WTC11 (cell line): ENCODE measurements at regions not wholly inside any gene's neighbourhood (a gene's known extent, or its start where the extent isn't known, plus 50 kb on each side); places are given as distances from the start of the nearest gene placed in this dataset.

Experiments used
- ATAC-seq: fragments of 200-7000 bp; cut with Tn5 transposase; 2 replicates; pipeline ENCODE4 v1.10.0; 2021; ENCODE audit warnings: mild to moderate bottlenecking, moderate library complexity
- CTCF ChIA-PET: fragments of 300-600 bp; sonication (Branson Sonifier 250); formaldehyde crosslinking; loops from one replicate; lab custom pipeline; 2021; ENCODE audit warnings: antibody characterized with exemption; lab: Charles Lee
- POLR2A ChIA-PET: fragments of 350-600 bp; sonication (Branson Sonifier 250); formaldehyde crosslinking; loops from one replicate; lab custom pipeline; 2021; ENCODE audit warnings: antibody characterized with exemption; lab: Charles Lee
- DNase-seq: peaks from one replicate; pipeline ENCODE4 v3.0.0; 2021; ENCODE audit warnings: low spot score
- H3K27ac Mint-ChIP-seq: 2 replicates; pipeline ENCODE4 v1.8.0; 2021; ENCODE audit warnings: mixed read lengths
- H3K27me3 Mint-ChIP-seq: 2 replicates; pipeline ENCODE4 v1.8.0; 2021; ENCODE audit warnings: low read depth, mild to moderate bottlenecking, moderate library complexity, mixed read lengths
- H3K36me3 Mint-ChIP-seq: 2 replicates; pipeline ENCODE4 v1.8.0; 2021; ENCODE audit warnings: mixed read lengths
- H3K4me1 Mint-ChIP-seq: 2 replicates; pipeline ENCODE4 v1.8.0; 2022; ENCODE audit warnings: mixed read lengths
- H3K4me3 Mint-ChIP-seq: 2 replicates; pipeline ENCODE4 v1.8.0; 2021; ENCODE audit warnings: mild to moderate bottlenecking, moderate library complexity, mixed read lengths
- H3K9me3 Mint-ChIP-seq: 2 replicates; pipeline ENCODE4 v1.8.0; 2021; ENCODE audit warnings: mixed read lengths
- AFF4 ChIP-seq: sonication (generic); formaldehyde crosslinking; IDR thresholded peaks from 2 replicates; pipeline ENCODE4 v1.8.1; 2023; ENCODE audit warnings: mild to moderate bottlenecking, missing genetic modification reagents, borderline replicate concordance
- ARID4B ChIP-seq: sonication (generic); formaldehyde crosslinking; IDR thresholded peaks from 2 replicates; pipeline ENCODE4 v1.8.0; 2023; ENCODE audit warnings: missing genetic modification reagents, mild to moderate bottlenecking, borderline replicate concordance
- ATF6 ChIP-seq: sonication (generic); formaldehyde crosslinking; IDR thresholded peaks from 2 replicates; pipeline ENCODE4 v1.8.1; 2023; ENCODE audit warnings: mild to moderate bottlenecking, missing genetic modification reagents
- CREM ChIP-seq: sonication (generic); formaldehyde crosslinking; IDR thresholded peaks from 2 replicates; pipeline ENCODE4 v1.8.1; 2022; ENCODE audit warnings: mild to moderate bottlenecking, missing genetic modification reagents, moderate library complexity
- EMX1 ChIP-seq: fragments of 250-450 bp; sonication (Bioruptor Pico); IDR thresholded peaks from 2 replicates; pipeline ENCODE4 v1.8.0; 2021; ENCODE audit warnings: mild to moderate bottlenecking
- FOXJ3 ChIP-seq: sonication (generic); formaldehyde crosslinking; IDR thresholded peaks from 2 replicates; pipeline ENCODE4 v1.9.0; 2021; ENCODE audit warnings: missing genetic modification reagents, mild to moderate bottlenecking, borderline replicate concordance
- FOXP4 ChIP-seq: sonication (generic); formaldehyde crosslinking; IDR thresholded peaks from 2 replicates; pipeline ENCODE4 v1.8.0; 2022; ENCODE audit warnings: mild to moderate bottlenecking, missing genetic modification reagents
- GABPB1 ChIP-seq: sonication (generic); formaldehyde crosslinking; IDR thresholded peaks from 2 replicates; pipeline ENCODE4 v1.8.1; 2023; ENCODE audit warnings: mild to moderate bottlenecking, missing genetic modification reagents
- IRF1 ChIP-seq: sonication (generic); formaldehyde crosslinking; IDR thresholded peaks from 2 replicates; pipeline ENCODE4 v1.8.0; 2023; ENCODE audit warnings: missing genetic modification reagents
- IRF2 ChIP-seq: sonication (generic); formaldehyde crosslinking; IDR thresholded peaks from 2 replicates; pipeline ENCODE4 v1.8.0; 2022; ENCODE audit warnings: low read depth, missing genetic modification reagents, borderline replicate concordance
- NFATC4 ChIP-seq: fragments of 250-450 bp; sonication (Bioruptor Pico); IDR thresholded peaks from 2 replicates; pipeline ENCODE4 v1.9.0; 2021; ENCODE audit warnings: mild to moderate bottlenecking
- NR1H2 ChIP-seq: sonication (generic); formaldehyde crosslinking; IDR thresholded peaks from 2 replicates; pipeline ENCODE4 v1.9.0; 2021; ENCODE audit warnings: mild to moderate bottlenecking, moderate library complexity, missing genetic modification reagents
- SMAD3 ChIP-seq: sonication (generic); formaldehyde crosslinking; IDR thresholded peaks from 2 replicates; pipeline ENCODE4 v1.8.0; 2022; ENCODE audit warnings: missing genetic modification reagents, mild to moderate bottlenecking, borderline replicate concordance
- ZBTB21 ChIP-seq: sonication (generic); formaldehyde crosslinking; IDR thresholded peaks from 2 replicates; pipeline ENCODE4 v1.8.1; 2023; ENCODE audit warnings: mild to moderate bottlenecking, missing genetic modification reagents, borderline replicate concordance
- ZNF281 ChIP-seq: sonication (generic); formaldehyde crosslinking; IDR thresholded peaks from 2 replicates; pipeline ENCODE4 v1.8.0; 2023; ENCODE audit warnings: mild to moderate bottlenecking, missing genetic modification reagents
- ZNF416 ChIP-seq: fragments of 250-450 bp; sonication (Bioruptor Pico); IDR thresholded peaks from 2 replicates; pipeline ENCODE4 v1.9.0; 2021; ENCODE audit warnings: mild to moderate bottlenecking, inconsistent platforms
- ZNF671 ChIP-seq: fragments of 250-450 bp; sonication (Bioruptor Pico); IDR thresholded peaks from 2 replicates; pipeline ENCODE4 v1.8.0; 2021; ENCODE audit warnings: mild to moderate bottlenecking

GRCh38 chrX:66863721-66864120 lies 224.8 kb upstream of the EDA2R start (continued):
- no peak for TF ChIP-seq NR1H2

GRCh38 chrX:66833426-66833825 lies 194.5 kb upstream of the EDA2R start:
- TF ChIP-seq CREM (no peak), SMAD3 (CRISPR knock-in tag) (no peak), EMX1 (CRISPR knock-in tag) (no peak), IRF2 (CRISPR knock-in tag) (no peak), ATF6 (CRISPR knock-in tag) (no peak), ARID4B (CRISPR knock-in tag) (no peak), FOXJ3 (CRISPR knock-in tag) (no peak), ZNF416 (CRISPR knock-in tag) (no peak), FOXP4 (CRISPR knock-in tag) (no peak), GABPB1 (CRISPR knock-in tag) (no peak), ZNF671 (CRISPR knock-in tag) (no peak), ZBTB21 (CRISPR knock-in tag) (no peak)
- no peak for DNase-seq
- Mint-ChIP-seq H3K27me3 (no peaks in the 10 kb centered on the region; the same call in 1 of the 2 replicates), H3K36me3 (peaks cover 4% of the 10 kb centered on the region; the same call in 1 of the 2 replicates), H3K9me3 (peaks cover 27% of the 10 kb centered on the region), H3K4me1 (no peaks in the 10 kb centered on the region), H3K4me3 (no peak overlapping the region), H3K27ac (no peak overlapping the region)
- ChIA-PET POLR2A (no interaction called here), CTCF (no interaction called here)
- no peak for ATAC-seq

GRCh38 chrX:66815227-66815626 lies 176.3 kb upstream of the EDA2R start:
- no peak for DNase-seq
- Mint-ChIP-seq H3K4me1 (no peaks in the 10 kb centered on the region), H3K4me3 (no peak overlapping the region), H3K36me3 (no peaks in the 10 kb centered on the region), H3K27me3 (no peaks in the 10 kb centered on the region), H3K27ac (no peak overlapping the region), H3K9me3 (peaks cover 9% of the 10 kb centered on the region)
- ChIA-PET POLR2A (no interaction called here), CTCF (no interaction called here)
- peak; percentile 60 for ATAC-seq
- TF ChIP-seq AFF4 (no peak), NFATC4 (CRISPR knock-in tag) (no peak), ZNF281 (no peak), IRF1 (CRISPR knock-in tag) (no peak)
